Adrenal gland (tissue), 9 donors: ENCODE measurements at regions not wholly inside any gene's neighbourhood (a gene's known extent, or its start where the extent isn't known, plus 50 kb on each side); places are given as distances from the start of the nearest gene placed in this dataset.

Experiments used
- DNase-seq, 7 donors: peaks; one replicate each; pipeline ENCODE4 v3.0.0-alpha.2; 2019 to 2020
- H3K27ac ChIP-seq, 5 donors: fragments of 200-600 bp; sonication (generic) in 4 of 5; 1 replicate in 3 of 5; 2 replicates in 2 of 5; pipeline versions ENCODE4 v1.5.1 to v1.8.0; 2016 to 2020; ENCODE audit warnings: mild to moderate bottlenecking in 1 of 5
- H3K27me3 ChIP-seq: fragments of 200-600 bp; 2 replicates; pipeline ENCODE4 v1.8.0; 2021
- H3K36me3 ChIP-seq, 2 donors: fragments of 200-600 bp; replicated peaks in 1 of 2; 1 replicate in 1 of 2; 2 replicates in 1 of 2; pipeline versions ENCODE4 v1.5.1 to v1.8.0; 2018 to 2022
- H3K4me1 ChIP-seq, 2 donors: fragments of 200-600 bp; replicated peaks in 1 of 2; 1 replicate in 1 of 2; 2 replicates in 1 of 2; pipeline versions ENCODE4 v1.5.1 to v1.8.0; 2018 to 2021
- H3K4me3 ChIP-seq, 4 donors: fragments of 200-600 bp; sonication (generic) in 3 of 4; one replicate each; pipeline ENCODE4 v1.5.1; 2016 to 2018
- H3K9me3 ChIP-seq, 3 donors: fragments of 200-600 bp; sonication (generic) in 1 of 3; replicated peaks in 1 of 3; 1 replicate in 2 of 3; 2 replicates in 1 of 3; pipeline versions ENCODE4 v1.5.1 to v1.8.0; 2016 to 2021
- POLR2A ChIP-seq, 2 donors: fragments of 450-650 bp; IDR thresholded peaks; one replicate each; pipeline ENCODE4 v1.6.1; 2017; ENCODE audit warnings: antibody characterized with exemption in 2 of 2, mild to moderate bottlenecking in 2 of 2, moderate library complexity in 1 of 2
- WGBS, 4 donors: extraction: QIAGEN DNeasy Blood & Tissue Kit in 2 of 4; methylation state at CpG; one replicate each; pipeline versions ENCODE4 v1.1.5 to v1.1.7; 2013 to 2017; 5-methylcytosine and 5-hydroxymethylcytosine counted together
- intact Hi-C, 2 donors: fragments of 100-400 bp; cut with DNase I; formaldehyde crosslinking; loops; one replicate each; pipeline versions ENCODE4 v1.14.1 to v1.15.0; 2022 to 2023
- TF ChIP-seq, protein P1 (sequence below), 6 experiments: fragments of 450-650 bp in 4 of 6; fragments of 200-600 bp in 2 of 6; sonication (generic) in 1 of 6; IDR thresholded peaks; 1 replicate in 5 of 6; 2 replicates in 1 of 6; pipeline versions ENCODE4 v1.5.1 to v1.8.0; 2016 to 2021; ENCODE audit warnings: antibody characterized with exemption in 6 of 6, mild to moderate bottlenecking in 2 of 6, moderate library complexity in 1 of 6
- donor health status: healthy with polysubstance abuse.
- donor health status: Bipolar disorder and iron deficiency.
- donor health status: DM: yes; HTN: yes; CAD: no.
- donor health status: DM: no; HTN: no; CAD: no.
- donor health status: DM: no; HTN: no; CAD: no.

DNA sequence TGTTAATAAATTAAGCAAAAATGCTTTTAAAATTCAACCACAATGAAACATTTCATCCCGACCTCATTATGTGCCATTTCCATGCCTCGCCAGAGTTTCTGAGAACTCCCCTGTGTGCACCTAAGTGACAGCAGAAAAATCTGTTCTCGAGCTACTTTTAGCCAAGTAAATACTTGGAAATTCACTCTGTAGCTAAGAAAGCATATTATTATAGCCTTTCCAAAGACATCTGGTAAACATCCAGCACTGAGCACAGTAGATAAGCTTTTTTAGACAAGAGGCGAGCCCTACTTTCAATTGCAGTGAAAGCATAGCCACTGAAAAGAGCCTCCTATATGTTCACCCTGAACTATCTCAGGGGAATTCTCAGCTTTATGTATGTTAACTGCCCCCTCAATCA lies 242.8 kb upstream of the PSMD7 start:
- DNase-seq: no peak
- WGBS, 4 donors: 64 to 71% (median 68%) methylated on average over 4 of the region's 4 CpGs
- Histone ChIP-seq H3K27me3 (no peaks in the 10 kb centered on the region), H3K36me3 (no peaks in the 10 kb centered on the region), H3K27ac (no peak overlapping the region), H3K4me1 (no peaks in the 10 kb centered on the region), H3K4me3 (no peak overlapping the region), H3K9me3 (no peaks in the 10 kb centered on the region)
- intact Hi-C loops: no loop called here
- TF ChIP-seq POLR2A (IDR thresholded peaks at IDR 0.05): no peak
- TF ChIP-seq, protein P1, sequence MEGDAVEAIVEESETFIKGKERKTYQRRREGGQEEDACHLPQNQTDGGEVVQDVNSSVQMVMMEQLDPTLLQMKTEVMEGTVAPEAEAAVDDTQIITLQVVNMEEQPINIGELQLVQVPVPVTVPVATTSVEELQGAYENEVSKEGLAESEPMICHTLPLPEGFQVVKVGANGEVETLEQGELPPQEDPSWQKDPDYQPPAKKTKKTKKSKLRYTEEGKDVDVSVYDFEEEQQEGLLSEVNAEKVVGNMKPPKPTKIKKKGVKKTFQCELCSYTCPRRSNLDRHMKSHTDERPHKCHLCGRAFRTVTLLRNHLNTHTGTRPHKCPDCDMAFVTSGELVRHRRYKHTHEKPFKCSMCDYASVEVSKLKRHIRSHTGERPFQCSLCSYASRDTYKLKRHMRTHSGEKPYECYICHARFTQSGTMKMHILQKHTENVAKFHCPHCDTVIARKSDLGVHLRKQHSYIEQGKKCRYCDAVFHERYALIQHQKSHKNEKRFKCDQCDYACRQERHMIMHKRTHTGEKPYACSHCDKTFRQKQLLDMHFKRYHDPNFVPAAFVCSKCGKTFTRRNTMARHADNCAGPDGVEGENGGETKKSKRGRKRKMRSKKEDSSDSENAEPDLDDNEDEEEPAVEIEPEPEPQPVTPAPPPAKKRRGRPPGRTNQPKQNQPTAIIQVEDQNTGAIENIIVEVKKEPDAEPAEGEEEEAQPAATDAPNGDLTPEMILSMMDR (IDR thresholded peaks at IDR 0.05): no peak

DNA sequence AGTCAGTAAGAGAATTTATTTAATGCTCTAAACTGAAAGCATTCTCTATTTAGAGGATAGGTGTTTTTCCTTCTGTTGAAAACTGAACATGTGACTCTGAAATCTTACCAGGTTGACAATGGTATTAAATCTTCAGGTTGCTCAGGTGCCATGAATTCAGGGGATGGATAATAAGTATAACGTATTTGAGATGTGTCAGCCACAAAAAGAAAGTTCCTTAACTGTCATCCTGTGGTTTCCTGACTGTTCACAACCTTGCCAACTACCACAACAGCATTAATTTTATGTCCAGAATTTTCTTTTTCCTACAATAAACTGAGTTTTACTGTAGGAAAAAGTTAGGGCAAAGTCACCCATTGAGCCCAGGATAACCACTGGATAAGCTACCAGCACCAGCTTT lies 243.3 kb upstream of the PSMD7 start:
- intact Hi-C loops: no loop called here

DNA sequence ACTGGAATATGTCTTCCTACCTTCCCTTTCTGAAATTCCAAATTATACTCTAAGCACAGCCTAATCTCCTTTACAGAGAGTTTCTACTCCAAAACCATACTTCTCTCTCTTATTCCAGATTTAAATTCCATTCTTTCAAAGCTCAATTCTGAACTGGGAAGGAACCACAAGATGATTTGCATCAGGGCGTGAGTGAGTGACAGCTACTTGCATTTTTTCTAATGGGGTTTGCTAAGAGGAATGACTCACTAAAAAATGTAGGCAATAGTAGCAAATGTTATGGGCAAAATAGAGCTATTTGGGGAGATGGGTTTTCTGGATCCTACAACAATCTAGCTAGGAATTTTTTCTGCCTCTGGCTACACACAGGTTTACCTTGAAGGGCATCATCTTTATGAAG lies 244.6 kb upstream of the PSMD7 start:
- 64 to 96% (median 75%) methylated on average over 1 of the region's 1 CpG for WGBS, 4 donors
- intact Hi-C loops: no loop called here
- TF ChIP-seq, protein P1 (IDR thresholded peaks at IDR 0.05): no peak
- TF ChIP-seq POLR2A (IDR thresholded peaks at IDR 0.05): no peak
- Histone ChIP-seq H3K4me1 (no peaks in the 10 kb centered on the region), H3K27ac (no peak overlapping the region), H3K9me3 (no peaks in the 10 kb centered on the region), H3K36me3 (no peaks in the 10 kb centered on the region), H3K27me3 (no peaks in the 10 kb centered on the region), H3K4me3 (no peak overlapping the region)
- no peak for DNase-seq

More for the DNA sequence above, 243.3 kb upstream of the PSMD7 start:
- 42 to 70% (median 59%) methylated on average over 1 of the region's 1 CpG for WGBS, 4 donors
- Histone ChIP-seq H3K27ac (no peak overlapping the region), H3K27me3 (no peaks in the 10 kb centered on the region), H3K36me3 (no peaks in the 10 kb centered on the region), H3K4me1 (no peaks in the 10 kb centered on the region), H3K4me3 (no peak overlapping the region), H3K9me3 (no peaks in the 10 kb centered on the region)
- TF ChIP-seq, protein P1 (IDR thresholded peaks at IDR 0.05): no peak
- no peak for TF ChIP-seq POLR2A (IDR thresholded peaks at IDR 0.05)
- DNase-seq: no peak

DNA sequence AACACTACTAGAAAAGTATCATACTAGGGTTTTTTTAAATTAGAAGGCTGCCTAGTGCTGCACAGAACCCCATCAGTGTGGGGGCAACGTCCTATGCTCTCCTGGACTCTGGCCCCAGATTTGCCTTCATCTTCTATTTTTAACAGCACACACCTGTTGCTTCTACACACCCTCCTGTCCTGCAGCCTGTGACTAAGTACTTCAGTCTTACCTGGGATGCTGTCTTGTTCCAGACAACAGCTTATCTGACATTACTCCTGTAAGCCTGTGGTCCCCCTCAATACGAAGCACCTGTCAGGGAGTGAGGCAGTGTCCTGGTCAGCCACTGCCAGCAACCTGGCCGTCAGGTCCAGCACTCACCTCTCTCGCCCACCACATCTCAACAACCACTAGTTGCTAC lies 247.6 kb upstream of the PSMD7 start:
- no peaks in the 10 kb centered on the region for H3K9me3 ChIP-seq
- intact Hi-C loops: no loop called here
- no peaks in the 10 kb centered on the region for H3K36me3 ChIP-seq
- no peak overlapping the region for H3K27ac ChIP-seq
- no peaks in the 10 kb centered on the region for H3K27me3 ChIP-seq
- no peak for DNase-seq
- H3K4me3 ChIP-seq: no peak overlapping the region
- TF ChIP-seq POLR2A (IDR thresholded peaks at IDR 0.05): no peak
- TF ChIP-seq, protein P1 (IDR thresholded peaks at IDR 0.05): no peak
- WGBS, 4 donors: 76 to 84% (median 81%) methylated on average over 4 of the region's 4 CpGs
- H3K4me1 ChIP-seq: no peaks in the 10 kb centered on the region
